ENCODE measurements at regions not wholly inside any gene's neighbourhood (a gene's known extent, or its start where the extent isn't known, plus 50 kb on each side); places are given as distances from the start of the nearest gene placed in this dataset.
"Not testable (repeated sequence)": the region's sequence is repeated elsewhere in the genome, so short reads cannot be mapped to it uniquely, and the experiment has no call there.

DNA sequence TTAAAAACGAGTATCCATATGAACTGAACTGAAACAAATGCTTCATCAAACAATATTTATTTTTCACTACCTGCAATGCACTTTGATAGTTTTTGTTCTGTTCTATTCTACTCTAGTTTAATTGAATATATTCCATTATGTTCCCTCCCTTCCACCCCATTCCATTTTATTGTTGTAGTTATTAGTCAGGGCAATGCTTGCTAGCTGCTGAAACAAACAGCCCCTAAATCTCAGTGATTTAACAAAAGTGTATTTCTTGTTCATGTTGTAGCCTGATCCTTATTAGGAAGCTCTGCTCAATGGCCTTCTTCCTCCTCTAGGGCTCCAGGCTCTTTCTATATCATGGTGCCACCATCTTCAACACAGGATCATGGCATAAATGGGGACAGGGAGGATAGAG, 122.3 kb upstream of the RAI2 start:
- peaks cover 0 to 17% (median 4%) of the 10 kb centered on the region in 3 donors for H3K9me3 Mint-ChIP-seq
- peaks cover 1% of the 10 kb centered on the region for H3K27me3 Mint-ChIP-seq
- H3K36me3 Mint-ChIP-seq = peaks cover 2% of the 10 kb centered on the region
- H3K4me3 Mint-ChIP-seq = no peak overlapping the region
- H3K4me1 Mint-ChIP-seq = no peaks in the 10 kb centered on the region
- H3K27ac Mint-ChIP-seq = no peak overlapping the region

DNA sequence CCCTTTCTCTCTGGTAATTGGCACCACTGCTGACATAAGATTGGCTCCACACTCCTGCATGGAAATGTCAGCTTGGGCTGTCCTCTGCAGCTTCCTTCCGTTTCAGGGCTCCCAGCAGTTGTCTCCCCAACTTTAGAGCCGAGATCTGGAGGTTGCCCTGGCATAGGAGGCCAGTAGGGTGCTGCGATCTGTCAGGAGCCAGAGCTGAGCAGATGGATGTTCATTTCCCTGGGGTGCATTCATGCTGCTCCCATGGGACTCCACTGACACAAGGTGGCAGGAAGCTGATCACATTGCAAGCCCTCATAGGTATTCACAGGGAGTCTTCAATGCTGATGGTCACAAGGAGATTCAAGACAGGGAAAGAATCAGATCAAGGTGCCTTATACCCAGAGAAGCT, 116.6 kb upstream of the RAI2 start:
- peaks cover 1 to 17% (median 2%) of the 10 kb centered on the region in 3 donors for H3K9me3 Mint-ChIP-seq
- H3K27me3 Mint-ChIP-seq = peaks cover 1% of the 10 kb centered on the region
- no peaks in the 10 kb centered on the region for H3K4me1 Mint-ChIP-seq
- H3K27ac Mint-ChIP-seq = no peak overlapping the region
- no peaks in the 10 kb centered on the region for H3K36me3 Mint-ChIP-seq
- no peak overlapping the region for H3K4me3 Mint-ChIP-seq

GRCh38 chrX:17976955-17977354, 115.9 kb upstream of the RAI2 start:
- Mint-ChIP-seq H3K27ac (no peak overlapping the region), H3K27me3 (peaks cover 1% of the 10 kb centered on the region)

GRCh38 chrX:17975349-17975748, 114.3 kb upstream of the RAI2 start:
- H3K9me3 Mint-ChIP-seq, H3K36me3 Mint-ChIP-seq, H3K4me3 Mint-ChIP-seq, H3K4me1 Mint-ChIP-seq, H3K27me3 Mint-ChIP-seq, H3K27ac Mint-ChIP-seq: not testable (repeated sequence)

More at GRCh38 chrX:17976955-17977354, 115.9 kb upstream of the RAI2 start:
- Mint-ChIP-seq H3K4me1 (no peaks in the 10 kb centered on the region), H3K4me3 (no peak overlapping the region), H3K36me3 (no peaks in the 10 kb centered on the region), H3K9me3 (peaks cover 0 to 14% (median 2%) of the 10 kb centered on the region in 3 donors)

DNA sequence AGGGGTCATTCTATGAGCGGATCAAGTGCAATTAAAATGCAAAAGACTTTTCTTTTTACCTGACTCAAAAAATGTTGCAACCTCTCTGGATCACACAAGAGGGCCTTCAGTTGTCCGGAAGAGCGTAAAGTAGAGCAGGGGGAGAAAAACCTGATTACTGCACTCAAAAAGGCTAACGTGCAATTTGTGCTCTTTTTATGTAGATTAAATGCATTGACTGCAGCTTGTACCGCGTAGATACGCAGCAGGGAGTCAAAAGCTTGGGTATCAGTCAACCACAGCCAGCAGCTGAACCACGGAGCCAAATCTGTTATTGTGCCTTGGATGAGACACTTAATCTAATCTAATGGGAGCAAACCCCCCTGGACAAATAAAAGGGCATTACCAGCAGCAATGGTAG, 107.3 kb upstream of the RAI2 start:
- Mint-ChIP-seq H3K4me1 (no peaks in the 10 kb centered on the region), H3K27me3 (no peaks in the 10 kb centered on the region), H3K9me3 (no peaks in the 10 kb centered on the region), H3K36me3 (no peaks in the 10 kb centered on the region), H3K4me3 (no peak overlapping the region), H3K27ac (no peak overlapping the region)

DNA sequence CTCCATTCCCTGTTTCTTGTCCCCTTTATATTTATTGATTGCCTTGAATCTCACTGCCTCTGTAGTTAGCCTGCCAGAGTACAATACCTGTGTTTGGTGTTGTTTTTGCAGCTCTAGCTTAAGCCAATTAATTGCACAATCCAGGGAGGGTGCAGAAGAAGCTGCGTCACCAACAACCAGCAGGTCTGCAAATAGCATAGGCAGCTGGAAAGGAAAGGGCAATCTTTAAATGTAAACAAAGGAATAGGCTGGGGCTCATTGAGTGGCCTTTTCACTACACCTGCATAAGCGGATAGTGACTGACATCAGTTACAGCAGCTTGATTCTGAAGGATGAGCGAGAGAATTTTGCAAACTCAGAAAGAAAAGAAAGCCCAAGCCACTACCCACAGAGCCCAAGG, 106.8 kb upstream of the RAI2 start:
- no peaks in the 10 kb centered on the region for H3K27me3 Mint-ChIP-seq
- no peaks in the 10 kb centered on the region for H3K4me1 Mint-ChIP-seq
- H3K4me3 Mint-ChIP-seq = no peak overlapping the region
- H3K27ac Mint-ChIP-seq = no peak overlapping the region
- H3K9me3 Mint-ChIP-seq = no peaks in the 10 kb centered on the region
- H3K36me3 Mint-ChIP-seq = no peaks in the 10 kb centered on the region

DNA sequence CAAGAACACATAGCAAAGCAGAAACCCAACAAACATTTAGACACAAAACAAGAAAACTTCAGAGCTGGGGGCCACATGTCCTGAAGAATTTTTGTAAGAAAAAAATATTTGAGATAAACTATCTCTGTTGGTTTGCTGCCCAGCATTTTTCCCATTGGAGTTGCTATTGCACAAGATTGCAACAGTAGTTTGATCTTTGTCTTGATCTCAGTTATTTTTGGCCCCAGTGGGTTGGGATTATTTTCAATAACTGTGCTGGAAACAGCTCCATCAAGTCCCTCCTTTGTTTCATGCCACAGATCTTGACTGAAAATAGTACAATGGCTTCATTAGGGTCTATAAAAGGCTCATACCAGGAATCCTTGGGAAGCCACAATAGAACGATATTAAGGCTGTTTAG, 103.8 kb upstream of the RAI2 start:
- peaks cover under 1% of the 10 kb centered on the region for H3K27me3 Mint-ChIP-seq
- no peak overlapping the region for H3K27ac Mint-ChIP-seq
- no peaks in the 10 kb centered on the region for H3K36me3 Mint-ChIP-seq
- H3K4me1 Mint-ChIP-seq = no peaks in the 10 kb centered on the region
- no peak overlapping the region for H3K4me3 Mint-ChIP-seq
- H3K9me3 Mint-ChIP-seq = peaks cover 0 to under 1% (median 0%) of the 10 kb centered on the region in 3 donors

DNA sequence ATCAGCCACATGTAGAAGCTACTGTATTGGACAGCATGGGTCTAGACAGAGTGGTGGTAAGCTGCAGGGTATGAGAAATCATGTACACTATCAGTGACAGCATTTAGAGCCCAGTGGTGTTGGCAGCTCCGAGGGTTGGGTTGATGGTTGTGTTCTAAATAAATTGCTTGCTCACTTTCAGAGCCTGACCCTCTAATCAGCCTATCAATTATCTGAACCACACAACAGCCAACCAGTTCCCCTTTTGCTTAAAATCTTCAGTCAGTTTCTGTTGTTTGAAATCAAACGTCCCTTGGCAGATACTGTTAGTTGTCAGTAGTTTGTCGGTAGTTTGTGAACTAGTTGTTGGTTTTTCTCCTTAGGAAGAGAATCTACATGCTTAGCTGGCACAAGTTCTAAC, 99.8 kb upstream of the RAI2 start:
- H3K9me3 Mint-ChIP-seq = peaks cover 0 to 2% (median 0%) of the 10 kb centered on the region in 3 donors
- no peaks in the 10 kb centered on the region for H3K4me1 Mint-ChIP-seq
- H3K4me3 Mint-ChIP-seq = no peak overlapping the region
- no peak overlapping the region for H3K27ac Mint-ChIP-seq
- H3K36me3 Mint-ChIP-seq = no peaks in the 10 kb centered on the region
- peaks cover 2% of the 10 kb centered on the region for H3K27me3 Mint-ChIP-seq

GRCh38 chrX:17944833-17945497, 83.9 kb upstream of the RAI2 start:
- Mint-ChIP-seq H3K4me3 (no peak overlapping the region), H3K36me3 (no peaks in the 10 kb centered on the region), H3K27ac (no peak overlapping the region), H3K27me3 (peaks cover 2% of the 10 kb centered on the region), H3K9me3 (peaks cover 0 to 10% (median 5%) of the 10 kb centered on the region in 3 donors), H3K4me1 (no peaks in the 10 kb centered on the region)

DNA sequence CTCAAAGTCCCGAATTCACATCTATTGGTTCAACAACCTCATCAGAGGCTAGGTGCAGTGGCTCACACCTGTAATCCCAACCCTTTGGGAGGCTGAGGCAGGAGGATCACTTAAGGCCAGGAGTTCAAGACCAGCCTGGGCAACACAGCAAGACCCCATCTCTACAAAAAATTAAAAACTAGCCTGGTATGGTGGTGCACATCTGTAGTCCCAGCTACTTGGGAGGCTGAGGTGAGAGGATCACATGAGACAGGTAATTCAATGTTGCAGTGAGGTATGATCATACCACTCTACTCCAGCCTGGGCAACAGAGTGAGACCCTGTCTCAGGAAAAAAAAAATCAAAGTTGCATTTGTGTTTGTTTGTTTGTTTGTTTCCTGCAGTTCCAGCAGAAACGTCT, 80.1 kb upstream of the RAI2 start:
- not testable (repeated sequence) for H3K4me3 Mint-ChIP-seq

GRCh38 chrX:17939724-17940123, 78.6 kb upstream of the RAI2 start:
- H3K27me3 Mint-ChIP-seq = peaks cover 2% of the 10 kb centered on the region
- no peaks in the 10 kb centered on the region for H3K36me3 Mint-ChIP-seq
- H3K9me3 Mint-ChIP-seq = peaks cover 0 to 8% (median 1%) of the 10 kb centered on the region in 3 donors
- H3K4me3 Mint-ChIP-seq = no peak overlapping the region
- H3K4me1 Mint-ChIP-seq = no peaks in the 10 kb centered on the region
- peak overlapping the region in 1 of 3 donors; percentile 1 for H3K27ac Mint-ChIP-seq

More for the DNA sequence above, 80.1 kb upstream of the RAI2 start:
- not testable (repeated sequence) for H3K9me3 Mint-ChIP-seq, H3K27ac Mint-ChIP-seq, H3K36me3 Mint-ChIP-seq, H3K4me1 Mint-ChIP-seq, H3K27me3 Mint-ChIP-seq

- Mint-ChIP-seq H3K27ac (no peak overlapping the region), H3K27me3 (peaks cover 1% of the 10 kb centered on the region), H3K4me1 (no peaks in the 10 kb centered on the region), H3K4me3 (no peak overlapping the region), H3K36me3 (no peaks in the 10 kb centered on the region), H3K9me3 (peaks cover 0 to 2% (median 0%) of the 10 kb centered on the region in 3 donors)
These were observed 72.8 kb upstream of the RAI2 start for GRCh38 chrX:17933856-17934255.

GRCh38 chrX:17932781-17933180, 71.7 kb upstream of the RAI2 start:
- Mint-ChIP-seq H3K27me3 (peaks cover 1% of the 10 kb centered on the region), H3K36me3 (no peaks in the 10 kb centered on the region), H3K27ac (no peak overlapping the region), H3K4me3 (no peak overlapping the region), H3K9me3 (peaks cover 0 to 2% (median 0%) of the 10 kb centered on the region in 3 donors), H3K4me1 (no peaks in the 10 kb centered on the region)

DNA sequence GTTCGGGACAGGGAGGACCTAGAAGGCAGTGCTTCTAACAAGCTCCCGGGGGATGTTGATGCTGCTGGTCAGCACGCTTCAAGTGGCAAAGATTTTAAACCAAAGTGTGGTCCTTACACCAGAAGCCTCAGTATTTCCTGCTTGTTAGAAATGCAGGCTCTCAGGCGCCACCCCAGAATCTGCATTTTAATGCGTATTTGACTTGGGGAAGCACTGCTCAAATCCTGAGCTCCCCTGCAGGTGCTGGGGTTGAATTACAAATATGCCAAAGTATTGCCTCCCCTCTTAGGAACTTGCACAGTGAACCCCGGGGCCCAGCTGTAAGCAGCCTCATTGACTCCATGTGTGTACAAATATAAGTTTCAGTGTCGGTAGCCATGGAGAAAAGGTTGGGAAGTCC, 70.8 kb upstream of the RAI2 start:
- H3K27me3 Mint-ChIP-seq = peaks cover 1% of the 10 kb centered on the region
- no peaks in the 10 kb centered on the region for H3K9me3 Mint-ChIP-seq
- H3K4me3 Mint-ChIP-seq = no peak overlapping the region
- no peaks in the 10 kb centered on the region for H3K4me1 Mint-ChIP-seq
- no peaks in the 10 kb centered on the region for H3K36me3 Mint-ChIP-seq
- H3K27ac Mint-ChIP-seq = no peak overlapping the region

DNA sequence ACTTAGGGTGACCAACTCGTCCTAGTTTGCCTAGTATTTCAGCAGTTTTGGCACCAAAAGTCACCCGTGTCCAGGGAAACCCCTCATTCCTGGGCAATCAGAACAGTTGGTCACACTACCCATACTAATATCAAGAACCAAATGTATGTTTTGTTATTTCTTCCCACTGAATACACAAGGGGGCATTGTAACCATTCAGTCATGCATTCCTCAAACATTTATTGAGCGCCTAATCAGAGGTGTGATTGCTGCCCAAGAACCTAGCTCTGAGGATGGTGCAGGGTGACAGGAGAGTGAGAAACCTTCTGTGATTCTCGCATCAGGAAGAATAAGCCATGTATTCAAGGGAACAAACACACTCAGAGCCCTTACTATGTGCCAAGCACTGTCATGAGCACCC, 69.8 kb upstream of the RAI2 start:
- Mint-ChIP-seq H3K4me3 (no peak overlapping the region), H3K27ac (no peak overlapping the region), H3K9me3 (peaks cover 0 to 2% (median 0%) of the 10 kb centered on the region in 3 donors), H3K27me3 (peaks cover 1% of the 10 kb centered on the region), H3K36me3 (no peaks in the 10 kb centered on the region), H3K4me1 (no peaks in the 10 kb centered on the region)

GRCh38 chrX:17923546-17923945, 62.4 kb upstream of the RAI2 start:
- H3K4me1 Mint-ChIP-seq = no peaks in the 10 kb centered on the region
- peaks cover 2% of the 10 kb centered on the region for H3K27me3 Mint-ChIP-seq
- no peak overlapping the region for H3K4me3 Mint-ChIP-seq
- no peaks in the 10 kb centered on the region for H3K36me3 Mint-ChIP-seq
- H3K27ac Mint-ChIP-seq = no peak overlapping the region
- peaks cover 0 to 3% (median 2%) of the 10 kb centered on the region in 3 donors for H3K9me3 Mint-ChIP-seq
